PC-3 (cell line): ENCODE measurements at regions not wholly inside any gene's neighbourhood (a gene's known extent, or its start where the extent isn't known, plus 50 kb on each side); places are given as distances from the start of the nearest gene placed in this dataset.

Experiments used
- ATAC-seq: fragments of 200-7000 bp; cut with Tn5 transposase; 2 replicates; pipeline ENCODE4 v1.9.1; 2020; ENCODE audit warnings: mild to moderate bottlenecking, moderate library complexity
- BruUV-seq: library from RNA; stranded (reverse); fragments of 400-500 nt; replicated peaks from 2 replicates; lab custom pipeline; 2021; lab: Mats Ljungman, UMichigan
- CTCF ChIA-PET: fragments of 300-600 bp; sonication (Branson Sonifier 250); formaldehyde crosslinking; loops from one replicate; lab custom pipeline; 2022; ENCODE audit warnings: antibody characterized with exemption; lab: Charles Lee
- POLR2A ChIA-PET: fragments of 300-600 bp; sonication (Branson Sonifier 250); formaldehyde crosslinking; loops from one replicate; lab custom pipeline; 2022; ENCODE audit warnings: antibody characterized with exemption; ENCODE audit not compliant: unreplicated experiment; lab: Charles Lee
- DNase-seq: peaks from one replicate; pipeline ENCODE4 v3.0.0-alpha.2; 2015
- H2AFZ ChIP-seq: fragments of 300-600 bp; sonication (generic); 2 replicates; pipeline ENCODE4 v1.6.0; 2016; ENCODE audit warnings: antibody characterized with exemption, low read length
- H3F3A ChIP-seq: fragments of 300-600 bp; sonication (generic); one replicate; pipeline ENCODE4 v1.6.0; 2017; ENCODE audit warnings: antibody characterized with exemption, low read length, control low read depth, mild to moderate bottlenecking; ENCODE audit not compliant: unreplicated experiment
- H3K27ac ChIP-seq: fragments of 300-600 bp; sonication (generic); 2 replicates; pipeline ENCODE4 v1.5.1; 2016; ENCODE audit warnings: mild to moderate bottlenecking, low read length
- H3K27me3 ChIP-seq: fragments of 300-600 bp; sonication (generic); 2 replicates; pipeline ENCODE4 v1.6.1; 2016; ENCODE audit warnings: low read length, mixed read lengths
- H3K36me3 ChIP-seq: fragments of 300-600 bp; sonication (generic); 2 replicates; pipeline ENCODE4 v1.6.1; 2016; ENCODE audit warnings: low read depth, mixed run types, low read length, mixed read lengths
- H3K4me1 ChIP-seq: fragments of 300-600 bp; sonication (generic); 2 replicates; pipeline ENCODE4 v1.5.1; 2016; ENCODE audit warnings: low read length; ENCODE audit not compliant: insufficient read depth
- H3K4me2 ChIP-seq: fragments of 300-600 bp; sonication (generic); 2 replicates; pipeline ENCODE4 v1.6.0; 2016; ENCODE audit warnings: low read length
- H3K4me3 ChIP-seq: fragments of 300-600 bp; sonication (generic); 2 replicates; pipeline ENCODE4 v1.5.1; 2016; ENCODE audit warnings: mild to moderate bottlenecking, low read length, mixed read lengths
- H3K79me2 ChIP-seq: fragments of 300-600 bp; sonication (generic); 2 replicates; pipeline ENCODE4 v1.6.1; 2017; ENCODE audit warnings: low read length, mixed read lengths
- H3K9ac ChIP-seq: fragments of 300-600 bp; sonication (generic); 2 replicates; pipeline ENCODE4 v1.6.0; 2016; ENCODE audit warnings: mild to moderate bottlenecking, low read length
- H3K9me2 ChIP-seq: fragments of 300-600 bp; sonication (generic); replicated peaks from 2 replicates; pipeline ENCODE4 v1.6.1; 2016; ENCODE audit warnings: mixed run types, low read length, mixed read lengths
- H3K9me3 ChIP-seq: fragments of 300-600 bp; sonication (generic); 2 replicates; pipeline ENCODE4 v1.6.1; 2016; ENCODE audit warnings: low read length, mixed read lengths
- H4K20me1 ChIP-seq: fragments of 300-600 bp; sonication (generic); 2 replicates; pipeline ENCODE4 v1.6.1; 2016; ENCODE audit warnings: low read length, mixed read lengths
- CTCF ChIP-seq: fragments of 300-600 bp; sonication (generic); conservative IDR thresholded peaks from 2 replicates; pipeline ENCODE4 v1.5.1; 2017; ENCODE audit warnings: antibody characterized with exemption, low read depth, mild to moderate bottlenecking, low read length
- EZH2 ChIP-seq: fragments of 300-600 bp; sonication (generic); IDR thresholded peaks from one replicate; pipeline ENCODE4 v1.6.1; 2017; ENCODE audit warnings: antibody characterized with exemption, mild to moderate bottlenecking, low read length; ENCODE audit not compliant: unreplicated experiment
- EZH2phosphoT487 ChIP-seq: fragments of 300-600 bp; sonication (generic); IDR thresholded peaks from 2 replicates; pipeline ENCODE4 v1.6.1; 2018; ENCODE audit warnings: mild to moderate bottlenecking, antibody characterized with exemption, low read length, borderline replicate concordance
- intact Hi-C: fragments of 100-400 bp; cut with micrococcal nuclease; formaldehyde crosslinking; loops from 2 replicates; pipeline ENCODE4 v1.9.0; 2023

DNA sequence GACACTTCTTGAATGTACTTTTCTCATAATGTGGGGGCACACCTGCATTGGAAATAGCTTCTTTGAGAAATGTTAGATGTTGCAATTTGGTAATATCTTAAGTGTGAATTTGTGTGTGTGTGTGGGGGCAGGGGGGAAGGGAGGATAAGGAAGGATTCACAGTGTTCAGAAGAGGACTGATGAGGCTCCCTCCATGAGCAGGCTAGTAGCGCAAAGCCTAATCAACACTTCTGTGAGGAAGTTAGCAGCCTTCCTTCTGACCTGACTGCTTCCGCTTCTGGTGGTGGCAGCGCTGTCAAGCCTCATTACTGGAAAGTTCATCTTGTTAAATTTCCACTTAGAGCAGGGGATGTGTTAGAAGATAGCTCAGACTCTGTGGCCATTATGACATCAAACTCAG, 295.4 kb upstream of the SPRED2 start:
- CTCF ChIA-PET, result no interaction called here
- H4K20me1 ChIP-seq, result no peaks in the 10 kb centered on the region
- H3K4me2 ChIP-seq, result no peak overlapping the region
- no peaks in the 10 kb centered on the region for H3K79me2 ChIP-seq
- ATAC-seq (no peak), DNase-seq (no peak)
- 0 out of 2 replicates have a peak, but pooled peaks cover 7% of the 10 kb centered on the region for H3K9me2 ChIP-seq
- POLR2A ChIA-PET, result no interaction called here
- TF ChIP-seq EZH2, result no peak
- H3K4me3 ChIP-seq, result no peak overlapping the region
- H3K27me3 ChIP-seq, result no peaks in the 10 kb centered on the region; the same call in 1 of the 2 replicates
- peaks cover 51% of the 10 kb centered on the region for H3K4me1 ChIP-seq
- H3K9me3 ChIP-seq, result no peaks in the 10 kb centered on the region
- H3K36me3 ChIP-seq, result no peaks in the 10 kb centered on the region
- H2AFZ ChIP-seq, result no peak overlapping the region
- BruUV-seq, result no TSS peak
- H3K27ac ChIP-seq, result no peak overlapping the region
- no peaks in the 10 kb centered on the region for H3F3A ChIP-seq
- H3K9ac ChIP-seq, result no peak overlapping the region
- intact Hi-C loops, result loop anchor here (2.0 to 10.0 kb wide), 2 partner anchors 65 to 847 kb away; no protein-coding TSS in a partner anchor

DNA sequence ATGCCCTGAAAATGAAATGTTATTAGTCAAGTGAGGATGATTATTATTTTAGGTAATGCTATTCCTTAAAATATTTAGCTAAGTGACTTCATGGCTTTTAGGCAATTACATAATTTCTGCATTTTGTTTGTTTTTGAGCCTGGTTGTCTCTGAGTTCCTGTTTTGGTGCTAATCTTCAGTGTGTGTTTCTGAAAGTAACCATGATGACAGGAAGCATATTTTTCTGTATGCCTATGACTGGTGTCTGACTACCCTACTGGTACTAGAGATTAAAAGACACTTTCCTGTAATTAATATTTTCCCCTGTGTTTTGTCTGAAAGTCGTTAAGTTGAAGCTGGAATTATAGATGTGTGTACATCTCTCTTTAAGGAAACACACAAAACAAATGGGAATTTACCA, 295.0 kb upstream of the SPRED2 start:
- no peaks in the 10 kb centered on the region for H3K79me2 ChIP-seq
- H3K27ac ChIP-seq, result no peak overlapping the region
- TF ChIP-seq EZH2 (no peak), EZH2phosphoT487 (no peak), CTCF (no peak)
- no peaks in the 10 kb centered on the region for H3F3A ChIP-seq
- H4K20me1 ChIP-seq, result no peaks in the 10 kb centered on the region
- H3K9ac ChIP-seq, result no peak overlapping the region
- no peak overlapping the region for H3K4me3 ChIP-seq
- ATAC-seq (no peak), DNase-seq (no peak)
- no peak overlapping the region for H2AFZ ChIP-seq
- BruUV-seq, result no TSS peak
- H3K4me1 ChIP-seq, result peaks cover 51% of the 10 kb centered on the region
- H3K36me3 ChIP-seq, result no peaks in the 10 kb centered on the region
- no peak overlapping the region for H3K4me2 ChIP-seq
- intact Hi-C loops, result loop anchor here (10.0 kb wide), 1 partner anchor 847 kb away; no protein-coding TSS in a partner anchor
- H3K27me3 ChIP-seq, result no peaks in the 10 kb centered on the region
- ChIA-PET CTCF (no interaction called here), POLR2A (no interaction called here)
- H3K9me2 ChIP-seq, result 0 out of 2 replicates have a peak, but pooled peaks cover 7% of the 10 kb centered on the region
- no peaks in the 10 kb centered on the region for H3K9me3 ChIP-seq

DNA sequence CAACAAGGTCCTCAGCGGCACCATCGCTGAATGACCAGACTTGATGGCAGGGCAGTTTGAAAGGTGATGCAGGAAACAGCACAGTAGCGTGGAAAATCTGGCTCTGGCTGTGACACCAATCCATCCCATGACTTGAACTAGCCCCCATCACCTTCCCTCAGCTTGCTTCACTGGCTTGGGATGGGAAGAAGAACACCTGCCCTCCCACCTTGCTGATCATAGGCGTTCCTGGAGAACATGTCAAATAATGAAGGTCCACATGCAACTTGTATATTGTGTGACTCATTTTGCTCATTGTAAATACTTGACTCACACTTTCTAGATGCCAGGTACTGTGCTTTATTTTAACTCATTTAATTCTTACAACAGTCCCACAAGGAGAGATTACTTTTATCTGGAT, 292.4 kb upstream of the SPRED2 start:
- Histone ChIP-seq H3K4me3 (no peak overlapping the region), H3K79me2 (no peaks in the 10 kb centered on the region), H3K9me3 (no peaks in the 10 kb centered on the region), H3K27me3 (peaks cover 7% of the 10 kb centered on the region), H3K36me3 (no peaks in the 10 kb centered on the region), H4K20me1 (no peaks in the 10 kb centered on the region), H2AFZ (no peak overlapping the region), H3F3A (no peaks in the 10 kb centered on the region), H3K9ac (no peak overlapping the region), H3K4me2 (peak overlapping the region; percentile 18), H3K27ac (no peak overlapping the region), H3K9me2 (0 out of 2 replicates have a peak, but pooled peaks cover 7% of the 10 kb centered on the region), H3K4me1 (peaks cover 38% of the 10 kb centered on the region)
- ATAC-seq, result peak; percentile 52
- no TSS peak for BruUV-seq
- ChIA-PET POLR2A (no interaction called here), CTCF (no interaction called here)
- TF ChIP-seq CTCF (no peak), EZH2 (no peak), EZH2phosphoT487 (no peak)
- intact Hi-C loops, result loop anchor here (5.0 to 10.0 kb wide), 3 partner anchors 53 to 850 kb away; no protein-coding TSS in a partner anchor
- peak; percentile 71 for DNase-seq
